HL-60/S4 treated with retinoic acid at 250 ng/mL for 4 days and 3 days (cell line): ENCODE measurements at regions not wholly inside any gene's neighbourhood (a gene's known extent, or its start where the extent isn't known, plus 50 kb on each side); places are given as distances from the start of the nearest gene placed in this dataset.
"Not testable (repeated sequence)": the region's sequence is repeated elsewhere in the genome, so short reads cannot be mapped to it uniquely, and the experiment has no call there.

Experiments used
- in situ Hi-C: fragments of 300-500 bp; cut with MboI; formaldehyde crosslinking; loops from 2 replicates; pipeline ENCODE4 v1.7.0; 2022; ENCODE audit warnings: low sequenced_read_pairs

DNA sequence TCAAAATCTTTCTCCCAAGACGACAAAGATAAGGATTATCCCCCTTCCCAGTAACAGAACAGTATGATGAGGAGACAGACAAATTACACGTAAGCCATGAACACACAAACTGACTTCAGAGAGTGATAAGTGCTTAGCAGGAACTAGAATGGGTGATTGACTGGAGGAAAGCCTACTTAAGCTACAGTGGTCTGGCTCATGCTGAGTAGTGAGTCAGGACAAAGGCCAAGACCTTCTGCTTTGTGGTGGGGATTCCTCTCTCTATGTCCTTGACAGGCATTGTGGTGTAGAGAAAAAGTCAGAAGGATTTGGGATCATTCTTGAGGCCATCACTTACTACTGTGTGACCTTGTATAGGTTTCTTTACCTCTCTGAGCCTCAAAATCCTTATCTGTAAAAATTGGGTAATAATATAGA, 381.9 kb upstream of the CCL2 start:
- in situ Hi-C loops = no loop called here

DNA sequence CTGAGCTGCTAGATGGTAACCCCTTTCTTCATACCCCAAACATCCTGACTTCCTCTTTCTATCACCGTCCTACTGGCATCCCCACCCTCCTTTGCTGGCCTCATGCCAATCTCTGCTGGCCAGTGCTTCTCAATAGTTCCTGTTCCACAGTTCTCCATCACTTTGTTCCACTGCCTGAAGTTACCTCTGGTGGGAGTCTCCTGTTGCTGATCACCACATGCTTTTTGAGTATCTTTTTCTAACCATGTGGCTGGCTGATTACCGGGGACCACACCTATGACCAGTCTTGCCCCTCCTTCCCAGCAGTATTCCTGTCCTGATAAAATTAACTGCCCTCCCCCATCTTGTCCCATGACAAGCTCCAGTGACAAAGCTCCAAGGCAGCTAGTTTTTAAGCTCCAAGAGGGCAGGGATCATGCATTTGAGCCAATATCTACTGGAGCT, 380.4 kb upstream of the CCL2 start:
- in situ Hi-C loops = no loop called here

DNA sequence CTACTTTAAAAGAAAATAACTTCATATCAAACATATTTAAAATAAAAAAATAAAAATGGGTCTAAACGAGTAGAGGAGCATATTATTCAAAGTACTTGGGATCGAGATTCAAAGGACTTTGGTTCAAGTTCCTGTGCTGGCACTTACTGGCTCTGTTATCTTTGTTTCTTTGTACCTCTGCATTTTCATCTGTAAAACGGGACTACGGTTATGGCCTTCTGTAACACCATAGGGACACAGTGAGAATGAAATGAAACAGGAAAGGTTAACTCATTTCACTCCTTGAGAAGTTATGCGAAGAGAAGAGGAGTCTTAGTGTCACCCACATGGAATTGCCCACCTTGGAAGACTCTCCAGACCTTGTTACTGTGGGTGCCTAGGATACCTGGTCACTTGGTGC, 379.1 kb upstream of the CCL2 start:
- in situ Hi-C loops = no loop called here

DNA sequence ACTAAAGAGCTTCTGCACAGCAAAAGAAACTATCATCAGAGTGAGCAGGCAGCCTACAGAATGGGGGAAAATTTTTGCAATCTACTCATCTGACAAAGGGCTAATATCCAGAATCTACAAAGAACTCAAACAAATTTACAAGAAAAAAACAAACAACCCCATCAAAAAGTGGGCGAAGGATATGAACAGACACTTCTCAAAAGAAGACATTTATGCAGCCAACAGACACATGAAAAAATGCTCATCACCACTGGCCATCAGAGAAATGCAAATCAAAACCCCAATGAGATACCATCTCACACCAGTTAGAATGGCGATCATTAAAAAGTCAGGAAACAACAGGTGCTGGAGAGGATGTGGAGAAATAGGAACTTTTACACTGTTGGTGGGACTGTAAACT, 372.8 kb upstream of the CCL2 start:
- in situ Hi-C loops = not testable (repeated sequence)

DNA sequence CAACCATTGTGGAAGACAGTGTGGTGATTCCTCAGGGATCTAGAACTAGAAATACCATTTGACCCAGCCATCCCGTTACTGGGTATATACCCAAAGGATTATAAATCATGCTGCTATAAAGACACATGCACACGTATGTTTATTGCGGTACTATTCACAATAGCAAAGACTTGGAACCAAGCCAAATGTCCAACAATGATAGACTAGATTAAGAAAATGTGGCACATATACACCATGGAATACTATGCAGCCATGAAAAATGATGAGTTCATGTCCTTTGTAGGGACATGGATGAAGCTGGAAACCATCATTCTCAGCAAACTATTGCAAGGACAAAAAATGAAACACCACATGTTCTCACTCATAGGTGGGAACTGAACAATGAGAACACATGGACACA, 372.4 kb upstream of the CCL2 start:
- in situ Hi-C loops = not testable (repeated sequence)

DNA sequence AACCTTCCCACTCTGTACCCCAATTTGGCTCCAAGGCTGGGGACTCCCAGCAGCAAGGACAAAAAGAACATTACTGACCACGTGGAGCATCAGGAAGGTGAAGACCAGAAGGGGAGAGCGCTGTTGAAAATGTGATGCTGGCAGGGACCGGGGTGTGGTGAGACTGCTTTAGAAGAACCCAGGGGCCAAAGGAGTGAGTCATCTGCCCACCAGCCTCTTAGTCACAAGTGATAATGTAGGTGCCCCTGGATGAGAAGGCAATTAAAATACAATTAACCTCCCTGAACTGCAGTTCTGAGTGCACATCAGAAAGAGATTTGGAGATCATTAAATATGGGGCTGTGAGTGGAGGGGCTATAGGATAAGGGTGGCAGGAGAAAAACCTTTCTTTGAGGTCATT, 366.6 kb upstream of the CCL2 start:
- in situ Hi-C loops = no loop called here

DNA sequence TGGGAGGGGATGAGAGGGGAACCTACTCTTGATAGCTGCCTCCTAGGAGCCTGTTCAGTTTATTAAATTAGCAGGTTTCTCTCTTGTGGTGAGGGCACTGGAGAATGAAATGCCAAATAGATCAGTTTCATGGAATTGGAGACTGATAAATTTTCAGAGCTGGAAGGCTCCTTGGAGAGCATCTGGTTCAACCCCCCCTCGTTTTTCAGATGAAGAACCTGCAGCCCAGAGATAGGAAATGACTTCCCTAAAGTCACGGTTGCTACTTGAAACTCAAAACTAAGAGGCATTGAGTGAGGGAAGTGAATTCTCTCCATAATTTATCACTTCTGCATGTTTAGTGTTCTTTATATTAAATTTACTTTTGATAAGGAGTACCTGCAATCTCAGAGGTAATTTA, 366.0 kb upstream of the CCL2 start:
- in situ Hi-C loops = no loop called here

DNA sequence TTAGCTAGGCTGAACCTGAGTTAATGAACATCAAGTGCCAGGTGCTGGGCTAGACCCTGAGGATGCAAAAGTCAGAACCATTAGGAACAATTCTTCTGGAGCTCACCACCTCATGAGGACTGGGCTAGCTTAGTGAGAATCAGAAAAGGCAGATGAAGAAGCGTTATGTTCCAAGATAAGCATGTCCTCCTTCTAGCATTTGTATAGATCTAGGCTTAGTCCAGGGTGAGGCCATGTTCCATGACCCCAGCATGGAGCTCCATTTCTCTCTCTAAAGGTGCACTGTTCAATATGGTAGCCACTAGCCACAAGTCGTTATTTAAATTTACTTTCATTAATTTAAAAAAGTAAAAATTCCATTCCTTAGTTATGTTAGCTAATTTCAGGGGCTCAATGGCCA, 365.3 kb upstream of the CCL2 start:
- in situ Hi-C loops = no loop called here

DNA sequence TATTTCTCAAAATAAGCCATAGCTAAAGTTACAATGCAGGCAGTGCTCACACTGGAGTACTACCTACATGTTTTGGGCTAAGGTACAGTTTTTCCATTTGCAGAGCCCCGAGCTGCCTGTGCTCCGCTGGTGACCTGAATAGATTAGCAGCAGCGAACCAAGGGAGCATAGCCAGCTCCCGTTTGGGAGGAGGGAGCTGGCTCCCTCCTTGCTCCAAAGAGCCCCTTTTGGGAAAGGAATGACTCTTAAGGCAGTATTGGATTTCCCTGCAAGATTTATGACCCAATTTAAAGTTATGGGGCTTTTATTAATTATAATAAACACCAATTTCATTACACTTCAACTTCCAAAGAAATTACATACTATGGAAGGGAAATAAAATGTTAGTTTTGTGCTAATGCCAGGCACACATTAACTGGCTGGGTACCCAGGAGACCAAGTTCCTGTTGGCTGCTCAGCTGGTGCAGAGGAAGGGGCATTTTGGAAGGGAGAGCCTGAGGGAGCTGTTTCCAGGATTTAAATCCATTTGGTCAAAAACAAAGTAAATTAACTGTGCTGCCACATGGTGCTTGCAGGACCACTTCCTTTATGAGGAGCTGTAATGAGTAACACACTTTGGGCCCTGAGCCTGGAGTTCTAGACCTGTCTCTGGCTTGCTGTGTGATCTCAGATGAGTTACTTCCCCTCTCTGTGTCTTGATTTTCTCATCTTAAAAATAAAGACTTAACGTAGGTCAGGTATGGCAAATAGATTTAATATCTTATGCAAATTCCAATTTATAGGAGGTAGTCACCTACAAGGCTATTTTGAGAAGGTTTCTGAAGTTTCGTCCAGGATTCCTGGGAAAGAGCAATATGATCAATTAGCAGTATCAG, 362.1 kb upstream of the CCL2 start:
- in situ Hi-C loops = no loop called here

DNA sequence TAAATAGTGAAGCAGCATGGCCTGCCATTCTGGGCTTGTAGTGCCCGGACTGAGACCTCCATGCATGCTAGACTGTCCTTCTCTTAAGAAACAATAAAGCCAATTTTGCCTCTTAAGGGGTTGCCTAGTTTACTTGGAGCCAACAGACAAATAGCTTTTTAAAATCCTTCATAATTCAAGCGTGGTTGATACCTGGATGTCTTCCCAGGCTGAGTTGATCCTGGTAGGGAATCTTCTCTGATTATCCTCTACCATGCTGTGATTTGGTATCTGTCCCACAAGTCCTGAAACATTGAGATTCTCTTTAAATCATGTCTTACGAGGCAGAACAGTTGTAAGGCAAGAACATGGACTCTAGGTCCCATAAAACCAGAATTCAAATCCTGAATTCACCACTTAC, 359.6 kb upstream of the CCL2 start:
- in situ Hi-C loops = no loop called here

DNA sequence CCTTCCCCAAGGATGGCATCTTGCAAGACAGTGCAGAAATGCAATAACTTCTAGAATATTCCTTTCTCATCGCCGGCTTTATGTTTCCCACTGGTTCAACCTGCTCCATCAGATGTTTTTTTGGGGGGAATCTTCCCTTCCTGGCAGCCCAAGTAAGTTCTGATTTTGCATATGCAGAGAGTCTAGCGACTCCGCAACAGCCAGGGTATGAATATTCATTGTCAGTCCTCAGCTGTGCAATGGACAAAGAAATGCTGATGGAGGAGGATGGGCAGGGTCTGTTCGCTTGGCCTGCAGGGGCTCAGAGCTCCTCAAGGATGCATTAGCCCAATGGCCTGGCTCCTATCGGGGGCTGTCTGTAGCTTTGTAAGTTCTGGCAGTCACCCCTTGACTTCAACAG, 358.8 kb upstream of the CCL2 start:
- in situ Hi-C loops = no loop called here

DNA sequence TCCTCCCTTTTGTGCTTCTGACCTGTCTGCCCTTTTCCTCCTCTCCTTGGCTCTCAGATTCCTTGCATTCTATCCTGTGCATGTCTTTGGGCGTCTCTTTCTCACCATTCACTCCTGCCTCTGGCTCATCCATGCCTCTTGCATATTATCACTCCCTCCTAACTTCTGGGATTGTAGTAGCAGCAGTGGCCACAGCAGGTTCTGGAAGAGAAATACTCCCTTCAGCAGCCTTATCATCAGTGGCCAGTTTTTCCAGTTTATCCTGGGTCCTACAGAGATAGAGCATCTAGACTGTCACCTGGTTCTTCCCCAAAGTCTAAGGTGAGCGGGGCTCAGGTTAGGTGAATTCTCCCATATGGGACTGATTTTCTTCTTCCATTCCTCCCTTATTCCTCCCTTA, 354.0 kb upstream of the CCL2 start:
- in situ Hi-C loops = no loop called here

DNA sequence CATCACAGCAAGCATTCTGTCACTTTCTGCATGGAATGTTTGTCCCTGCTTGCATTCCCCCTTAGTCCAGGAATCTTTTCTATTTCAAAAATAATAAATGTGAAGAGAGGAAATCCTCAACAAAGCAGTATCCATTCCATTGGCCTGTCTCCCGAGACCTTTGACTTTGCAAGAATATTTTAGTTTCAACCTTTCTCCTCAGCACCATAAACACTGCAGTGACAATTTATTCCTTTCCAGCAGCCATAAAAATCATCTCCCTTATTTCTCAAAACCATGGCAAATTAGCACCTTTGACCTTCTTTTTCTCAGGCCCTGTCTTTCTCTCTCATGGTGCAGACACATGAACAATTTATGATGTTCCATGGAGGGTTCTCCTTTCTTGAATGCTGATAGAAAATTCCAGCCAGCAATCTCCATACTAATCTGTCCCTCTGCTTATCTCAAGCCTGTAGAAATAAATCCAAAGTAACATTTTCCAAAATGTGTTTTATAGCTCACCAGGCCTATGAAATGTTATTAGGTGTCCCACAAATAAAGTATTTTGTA, 352.1 kb upstream of the CCL2 start:
- in situ Hi-C loops = no loop called here

DNA sequence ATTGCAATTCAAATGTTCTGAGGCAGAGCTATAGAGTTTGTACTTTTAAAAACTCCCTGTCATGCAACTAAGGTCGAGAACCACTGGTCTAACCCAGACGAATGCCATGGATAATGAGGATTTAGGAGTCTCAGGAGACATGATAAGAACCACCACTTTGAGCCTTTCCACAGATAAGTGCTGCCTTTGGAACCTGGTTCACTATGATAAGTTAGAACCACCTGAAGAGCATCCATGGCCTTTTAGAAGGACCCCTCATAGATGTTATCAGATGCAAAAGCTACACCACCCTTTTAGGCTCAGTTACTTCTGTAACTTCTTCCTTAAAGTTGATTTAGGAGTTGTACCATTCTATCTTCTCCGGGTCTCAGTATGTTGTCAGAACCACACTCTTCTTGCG, 350.6 kb upstream of the CCL2 start:
- in situ Hi-C loops = no loop called here

DNA sequence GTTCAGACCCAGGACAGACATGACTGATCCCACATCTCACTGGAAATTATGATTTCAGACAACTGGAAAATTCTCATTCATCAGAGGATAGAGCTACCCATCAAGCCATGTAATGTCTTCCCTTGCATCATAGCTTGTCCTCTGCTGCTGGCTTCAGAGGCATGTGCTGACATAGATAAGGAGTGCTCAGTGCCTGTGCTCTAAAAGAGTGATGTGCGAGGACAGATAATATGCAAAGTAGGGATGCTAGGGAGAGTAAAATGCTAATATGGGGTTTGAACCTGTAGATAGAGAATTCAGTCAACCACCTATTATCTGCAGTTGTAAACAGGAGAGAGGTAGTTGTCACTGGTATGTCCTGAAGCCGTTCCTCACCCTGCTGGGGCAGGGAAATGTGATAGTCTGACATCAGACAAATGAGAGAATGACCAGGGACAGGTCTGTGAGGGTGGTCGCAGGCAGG, 349.7 kb upstream of the CCL2 start:
- in situ Hi-C loops = no loop called here

DNA sequence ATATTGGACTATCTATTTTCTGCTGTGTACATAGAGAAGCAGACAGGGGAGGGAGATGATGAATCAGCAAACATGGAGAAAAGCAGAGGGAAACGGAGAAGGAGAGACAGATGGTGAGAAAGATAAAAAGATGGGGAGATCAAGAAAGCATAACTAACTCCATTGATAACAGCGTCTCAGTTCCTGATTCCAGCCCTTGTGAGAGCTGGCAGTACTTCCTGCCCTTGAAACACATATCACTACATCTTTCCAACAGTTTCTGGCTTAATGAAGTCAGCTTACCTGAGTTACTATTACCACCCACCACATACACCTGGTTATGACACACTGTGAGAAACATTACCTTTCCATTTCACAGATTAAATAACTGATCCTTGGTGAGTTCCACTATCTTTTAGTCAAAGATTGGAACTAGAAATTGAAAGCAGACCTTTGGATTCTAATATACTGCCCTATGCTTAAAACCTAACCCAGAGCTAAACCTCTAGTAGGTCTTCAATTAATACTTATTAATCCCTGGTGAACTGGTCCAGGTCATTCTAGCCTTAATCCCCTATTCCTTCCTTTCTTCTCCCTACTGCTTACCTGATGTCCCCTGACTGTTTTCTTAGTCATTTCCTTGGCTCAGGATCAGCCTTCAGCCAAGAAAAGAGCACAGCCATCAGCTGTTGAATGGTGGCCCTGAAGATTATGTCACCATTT, 346.6 kb upstream of the CCL2 start:
- in situ Hi-C loops = no loop called here

DNA sequence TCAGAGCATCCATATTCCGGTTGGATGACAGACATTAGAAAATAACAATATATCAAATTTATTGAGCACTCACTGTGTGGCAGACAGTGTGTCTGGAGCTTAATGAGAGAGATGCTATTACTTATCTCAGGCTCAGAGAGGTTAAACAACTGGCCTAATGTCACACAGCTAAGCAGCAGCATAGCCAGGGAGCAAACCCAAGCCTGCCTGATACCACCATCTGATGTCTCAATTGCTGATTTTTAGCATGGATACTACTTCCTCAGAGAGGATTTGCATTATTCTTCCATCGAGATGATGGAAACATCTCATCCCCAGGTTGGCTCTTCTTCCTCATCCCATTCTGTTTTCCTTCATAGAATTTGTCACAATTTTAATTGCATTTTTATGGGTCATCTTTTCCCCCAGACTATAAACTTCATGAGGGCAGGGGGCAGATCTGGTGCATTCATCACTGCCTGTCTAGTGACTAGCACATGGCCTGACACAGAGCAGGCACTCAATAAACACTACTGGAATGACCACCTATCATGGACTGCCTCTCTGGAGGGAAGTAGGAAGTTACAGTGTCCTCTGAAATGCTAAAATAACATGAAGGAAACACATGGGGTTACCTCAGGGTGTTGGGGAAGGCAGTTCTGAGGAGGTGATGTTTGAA, 344.8 kb upstream of the CCL2 start:
- in situ Hi-C loops = no loop called here

DNA sequence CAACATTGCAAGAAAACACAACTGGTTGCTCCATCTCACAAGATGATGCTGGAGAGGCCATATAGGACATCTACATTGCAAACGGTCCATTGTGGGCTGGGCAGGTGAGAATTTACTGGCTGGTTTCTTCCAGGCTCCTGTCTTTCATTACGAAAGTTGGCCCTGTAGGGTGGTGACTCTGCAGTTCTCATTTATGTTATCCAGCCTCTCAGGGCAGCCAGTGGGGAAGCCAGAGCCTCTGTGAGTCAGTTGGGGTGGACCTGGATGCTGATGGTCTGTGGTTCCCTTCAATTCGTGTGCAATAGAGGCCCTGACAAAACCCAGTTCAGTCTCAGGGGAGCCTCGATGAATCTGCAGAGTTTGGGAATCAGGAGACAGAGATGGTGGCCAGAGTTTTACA, 341.0 kb upstream of the CCL2 start:
- in situ Hi-C loops = no loop called here

DNA sequence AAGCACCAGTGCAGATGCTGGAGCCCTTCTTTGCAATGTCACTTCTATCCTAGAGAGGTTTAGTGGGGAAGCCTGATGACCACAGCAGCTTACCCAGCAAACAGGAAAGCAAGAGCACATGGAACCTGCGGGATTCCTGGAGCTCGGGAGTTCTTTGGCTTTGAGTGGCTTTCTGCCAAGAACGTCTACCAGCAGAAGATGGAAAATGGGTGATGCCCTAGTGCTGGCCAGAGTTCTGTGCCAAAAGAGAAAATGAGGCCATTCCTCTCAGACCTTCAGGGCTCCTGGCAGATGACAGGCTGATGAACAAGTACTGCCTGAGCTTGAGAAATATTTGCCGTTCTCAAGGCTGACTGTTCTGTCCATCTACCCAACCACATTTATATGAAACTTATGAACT, 332.1 kb upstream of the CCL2 start:
- in situ Hi-C loops = no loop called here

DNA sequence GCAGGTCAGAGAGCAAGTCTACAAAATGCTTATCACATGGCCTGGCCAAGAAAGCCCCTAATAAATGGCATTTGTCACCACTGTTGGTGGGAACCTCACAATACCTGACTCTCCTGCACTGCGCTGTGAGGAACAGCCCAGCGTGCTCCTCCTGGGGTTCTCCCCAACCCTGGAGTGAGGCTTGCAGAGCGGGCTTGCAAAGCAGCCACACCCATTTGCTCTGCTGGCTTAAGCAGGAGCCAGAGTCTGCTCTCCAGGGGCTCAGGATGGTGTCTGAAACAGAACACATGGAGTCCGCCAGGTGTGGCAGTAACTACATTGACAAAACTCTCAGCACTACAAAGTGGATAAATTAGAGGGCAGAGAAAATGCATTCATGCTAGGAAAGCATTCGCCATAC, 331.0 kb upstream of the CCL2 start:
- in situ Hi-C loops = no loop called here

DNA sequence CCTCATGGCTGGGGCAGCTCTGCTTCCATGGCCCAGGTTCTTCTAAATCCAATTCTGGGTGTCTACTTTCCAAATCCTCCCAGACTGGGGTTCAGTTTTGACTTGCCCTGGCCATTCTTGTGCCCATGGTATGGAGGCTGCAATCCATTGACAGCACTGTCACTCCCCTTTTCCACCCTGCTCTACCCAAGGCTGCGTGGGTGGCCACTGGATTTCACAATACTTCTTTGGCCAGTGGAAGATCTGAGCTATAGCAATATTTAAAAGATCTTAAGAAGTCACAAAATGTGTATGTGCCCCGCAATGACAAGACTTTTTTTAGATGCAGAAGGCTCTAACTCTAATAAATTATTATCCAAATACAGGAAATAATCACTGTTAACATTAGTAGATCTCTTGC, 329.4 kb upstream of the CCL2 start:
- in situ Hi-C loops = no loop called here

DNA sequence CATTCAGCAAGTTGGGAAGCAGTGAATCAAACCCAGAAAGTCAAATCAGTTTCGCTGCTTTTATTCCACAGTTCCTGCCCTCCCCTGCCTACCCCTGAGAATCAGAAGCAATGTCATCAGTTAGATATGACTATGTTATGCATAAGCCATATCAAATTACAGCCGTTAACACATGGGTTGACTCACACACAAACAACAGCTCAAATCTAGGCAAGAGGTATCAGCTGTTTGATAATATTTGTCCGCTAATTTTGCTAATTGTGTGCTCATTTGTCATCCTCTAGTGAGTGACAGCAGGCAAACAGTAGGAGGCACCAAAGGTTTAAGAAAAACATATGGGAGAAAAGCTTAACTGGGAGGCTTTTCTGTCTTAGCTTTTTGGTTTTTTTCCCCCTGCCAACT, 327.4 kb upstream of the CCL2 start:
- in situ Hi-C loops = no loop called here
